ENCODE measurements at regions not wholly inside any gene's neighbourhood (a gene's known extent, or its start where the extent isn't known, plus 50 kb on each side); places are given as distances from the start of the nearest gene placed in this dataset.
A peak's percentile ranks its signal among the peaks of the same experiment; 100 is the strongest.

DNA sequence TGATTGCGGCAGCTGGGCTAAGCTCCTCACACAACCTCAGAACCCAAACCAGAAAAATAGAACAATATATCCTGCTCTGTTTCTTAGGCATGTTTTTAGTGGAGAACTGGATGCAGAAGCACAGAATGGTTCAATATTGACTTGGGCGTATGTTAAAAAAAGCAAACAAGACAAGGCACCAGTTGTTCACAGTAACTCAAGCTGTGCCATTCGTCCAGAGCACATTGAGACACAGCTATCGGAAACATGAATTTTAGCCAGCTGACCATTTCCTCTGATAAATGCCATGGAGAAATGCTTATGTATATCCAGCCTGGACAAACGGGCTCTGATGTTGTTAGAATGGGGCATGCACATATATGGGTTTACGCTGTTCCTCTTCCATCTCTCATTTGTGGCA is 129.2 kb upstream of the PDZRN3 start:
- no peak for DNase-seq (ENCODE audit: low read depth in 2 of 2)

DNA sequence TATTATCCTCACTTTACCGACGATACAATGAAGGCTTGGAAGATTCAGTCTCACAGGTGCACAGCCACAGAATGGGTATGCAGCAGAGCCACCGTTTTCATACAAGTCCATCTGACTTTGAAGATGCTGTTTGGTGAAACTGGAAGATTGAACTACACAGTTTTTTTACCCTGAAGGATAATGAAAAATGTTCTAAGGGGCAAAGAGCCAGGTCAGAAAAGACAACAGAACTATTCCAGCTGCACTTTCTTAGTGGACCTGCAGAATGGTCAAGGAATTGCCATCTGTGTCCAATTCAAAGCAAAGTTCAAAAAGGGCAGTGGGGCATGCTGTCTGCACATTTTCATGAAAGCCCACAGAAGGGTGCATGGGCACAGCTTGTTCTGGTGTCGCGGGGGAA is 127.6 kb upstream of the PDZRN3 start:
- no peak for DNase-seq (ENCODE audit: low read depth in 2 of 2)

GRCh38 chr3:73746623-73747022 is 121.9 kb upstream of the PDZRN3 start:
- DNase-seq (ENCODE audit: low read depth in 2 of 2), result no peak

DNA sequence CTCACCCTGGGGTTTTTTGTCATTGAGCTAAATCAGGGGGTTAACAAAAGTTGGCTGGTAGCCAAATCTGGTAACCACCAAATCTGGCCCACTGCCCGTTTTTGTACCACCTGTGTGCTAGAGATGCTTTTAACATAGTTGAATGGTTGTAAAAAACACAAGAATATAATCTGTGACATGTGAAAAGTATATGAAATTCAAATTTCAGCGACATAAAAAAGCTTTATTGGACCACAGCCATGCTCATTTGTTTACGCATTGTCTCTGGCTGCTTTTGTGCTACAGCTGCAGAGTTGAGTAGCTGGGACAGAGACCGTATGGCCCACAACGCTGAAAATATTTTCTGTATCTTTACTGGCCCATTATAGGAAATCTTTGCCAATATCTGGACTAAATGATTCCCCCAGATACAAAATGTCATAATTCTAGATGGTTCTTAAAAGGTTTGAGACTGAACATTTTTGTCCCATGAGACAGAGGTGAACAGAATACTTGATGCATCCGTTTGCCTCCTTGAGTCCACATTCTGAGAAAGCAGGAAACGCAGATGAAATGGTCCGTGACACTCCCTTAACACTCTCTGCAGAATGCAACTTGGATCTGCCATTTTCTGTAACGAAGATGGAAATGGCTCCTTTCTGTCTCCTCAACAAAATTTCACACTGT is 120.9 kb upstream of the PDZRN3 start:
- DNase-seq (ENCODE audit: low read depth in 2 of 2), result no peak

DNA sequence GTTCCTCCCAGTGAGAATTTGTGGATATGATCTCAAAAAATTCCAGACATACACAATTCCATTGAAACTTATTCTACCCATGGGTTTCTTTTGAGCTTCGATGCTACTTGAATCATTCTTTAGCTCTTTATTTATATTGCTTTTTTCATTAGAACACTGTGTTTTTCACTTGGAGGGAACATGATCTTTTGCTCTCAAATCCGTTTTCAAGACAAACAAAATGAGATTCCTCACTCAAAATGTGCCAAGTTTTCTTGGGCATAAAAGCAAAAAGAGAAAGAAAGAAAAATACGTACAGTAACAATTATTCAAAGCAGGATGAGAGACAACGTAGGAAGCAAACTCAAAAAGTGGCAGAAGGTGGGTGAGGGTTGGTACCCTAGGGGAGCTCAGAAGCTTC is 118.8 kb upstream of the PDZRN3 start:
- no peak for DNase-seq (ENCODE audit: low read depth in 2 of 2)

- peak; percentile 69 to 73 for DNase-seq (ENCODE audit: low read depth in 2 of 2)
Observed at GRCh38 chr3:73739791-73740453, 115.2 kb upstream of the PDZRN3 start.

DNA sequence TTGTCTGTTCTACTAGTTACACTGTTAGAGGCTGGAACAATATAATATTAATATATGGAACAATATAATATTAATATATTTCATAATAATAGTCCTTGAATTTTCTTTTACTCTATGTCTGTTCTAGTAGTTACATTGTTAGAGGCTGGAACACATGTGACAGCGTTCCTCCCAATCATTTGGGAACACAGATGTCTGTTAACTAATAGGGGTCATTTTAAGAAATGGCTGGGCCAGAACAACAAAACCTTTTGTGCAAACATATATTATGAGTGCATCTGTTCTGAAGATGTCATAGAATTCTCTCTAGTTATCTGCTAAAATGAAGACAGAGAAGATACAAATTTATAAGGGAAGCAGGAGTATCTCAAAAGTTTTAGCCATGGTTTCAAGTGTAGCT is 114.0 kb upstream of the PDZRN3 start:
- DNase-seq (ENCODE audit: low read depth in 2 of 2), result no peak

DNA sequence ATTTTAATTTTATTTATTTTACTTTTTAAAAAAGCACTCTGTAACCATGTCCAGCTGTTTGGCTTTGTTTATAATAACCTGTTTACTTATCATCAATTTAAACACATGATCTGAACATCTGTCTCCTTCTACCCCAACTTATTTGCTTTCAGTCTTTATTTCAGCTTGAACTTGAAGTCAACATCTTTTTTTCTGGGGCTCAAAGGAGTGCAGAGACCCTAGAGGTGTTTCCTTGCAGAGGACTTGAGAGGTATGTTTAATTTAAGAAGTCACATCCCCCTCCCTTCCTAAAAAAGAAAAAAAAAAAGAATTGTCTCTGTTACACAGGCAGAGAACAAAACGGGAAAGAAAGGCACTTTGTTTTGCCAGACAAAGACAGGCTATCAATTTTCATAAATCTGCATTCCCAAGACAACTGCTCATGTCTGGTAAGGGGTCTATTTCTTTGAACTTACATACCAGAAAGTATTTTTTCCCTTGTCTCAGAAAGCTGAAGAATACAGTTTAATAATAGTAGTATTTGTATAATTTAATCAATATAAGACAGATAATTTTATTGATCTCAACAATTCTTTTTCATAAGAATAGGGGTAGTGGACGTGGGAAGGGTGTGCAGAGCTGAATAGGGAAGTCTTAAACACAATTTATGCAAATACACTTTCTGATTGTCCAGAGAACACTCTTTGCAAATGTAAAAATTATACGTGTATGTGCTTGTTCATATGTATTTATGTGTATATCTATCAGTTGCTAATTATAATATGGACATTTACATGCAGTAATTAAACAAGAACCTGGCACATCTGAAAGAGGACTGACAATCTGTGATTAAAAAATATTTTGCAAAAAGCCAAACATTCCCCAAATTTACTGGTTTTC is 109.7 kb upstream of the PDZRN3 start:
- DNase-seq (ENCODE audit: low read depth in 2 of 2), result no peak

- no peak for DNase-seq (ENCODE audit: low read depth in 2 of 2)
Observed at GRCh38 chr3:73733746-73734145, 109.0 kb upstream of the PDZRN3 start.

- no peak for DNase-seq (ENCODE audit: low read depth in 2 of 2)
Observed at GRCh38 chr3:73729969-73730440, 105.3 kb upstream of the PDZRN3 start.

GRCh38 chr3:73727854-73728253 is 103.1 kb upstream of the PDZRN3 start:
- no peak for DNase-seq (ENCODE audit: low read depth in 2 of 2)

- peak; percentile 94 for DNase-seq (ENCODE audit: low read depth in 2 of 2)
Observed at GRCh38 chr3:73727117-73727821, 102.5 kb upstream of the PDZRN3 start.

DNA sequence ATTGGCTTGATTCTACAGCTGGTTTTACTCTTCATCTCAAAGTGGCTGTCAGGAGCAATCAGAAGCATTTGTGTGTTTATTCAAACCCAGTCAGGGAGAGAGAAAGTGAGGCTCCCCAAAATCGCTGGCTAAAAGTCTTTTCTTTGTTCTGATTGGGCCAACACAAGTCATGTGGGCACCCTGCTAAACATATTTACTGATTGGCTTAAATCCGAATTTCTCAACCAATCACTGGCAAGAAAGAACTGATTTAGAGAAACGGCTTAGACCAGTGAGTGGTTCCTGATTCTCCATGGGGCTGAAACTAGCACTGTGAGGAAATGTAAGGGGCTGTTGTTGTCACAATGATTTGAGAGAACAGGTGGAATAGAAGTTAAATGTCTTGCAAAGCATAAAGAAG is 98.9 kb upstream of the PDZRN3 start:
- DNase-seq (ENCODE audit: low read depth in 2 of 2), result no peak

DNA sequence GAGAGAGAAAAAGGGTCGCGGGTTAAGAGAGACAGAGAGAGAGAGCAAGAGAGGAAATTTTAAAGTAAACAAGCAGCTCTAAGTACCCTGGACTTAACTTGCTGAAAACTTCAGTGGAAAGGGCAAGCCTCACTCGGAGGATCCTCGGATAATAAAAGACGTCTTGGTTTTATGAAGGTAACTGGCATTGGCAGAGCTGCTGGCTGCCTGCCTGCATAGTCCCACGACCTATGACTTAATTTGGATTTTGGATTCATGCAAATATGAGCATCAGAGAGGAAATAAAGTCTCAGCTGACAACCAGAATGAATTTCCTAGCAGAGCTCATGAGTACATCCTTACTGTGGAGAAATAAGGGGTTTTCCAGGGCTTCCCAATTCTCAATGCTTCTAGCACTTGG is 95.1 kb upstream of the PDZRN3 start:
- no peak for DNase-seq (ENCODE audit: low read depth in 2 of 2)

DNA sequence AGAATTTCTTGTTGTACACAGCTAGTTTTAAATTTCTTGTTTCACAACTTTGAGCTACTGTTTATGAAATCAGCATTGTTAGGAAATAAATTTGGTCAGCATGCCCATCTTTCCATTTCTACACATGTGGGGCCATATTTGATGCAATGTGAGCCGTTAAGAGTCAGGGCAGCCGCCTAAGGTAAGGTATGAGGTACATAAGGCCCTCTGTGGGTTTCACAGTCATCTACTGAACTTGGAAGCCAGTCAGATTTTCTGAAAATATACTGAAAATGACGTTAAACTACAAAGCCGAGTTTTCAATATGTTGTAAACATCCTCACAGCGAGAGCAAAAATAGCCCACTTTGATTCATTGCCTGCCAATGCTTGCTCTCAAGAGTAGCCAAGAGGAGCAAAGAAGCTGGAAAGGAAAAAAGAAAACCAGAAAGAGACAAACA is 94.7 kb upstream of the PDZRN3 start:
- peak; percentile 72 for DNase-seq (ENCODE audit: low read depth in 2 of 2)

- no peak for DNase-seq (ENCODE audit: low read depth in 2 of 2)
Observed at GRCh38 chr3:73718326-73719110, 93.8 kb upstream of the PDZRN3 start.

GRCh38 chr3:73716418-73716817 is 91.7 kb upstream of the PDZRN3 start:
- no peak for DNase-seq (ENCODE audit: low read depth in 2 of 2)

GRCh38 chr3:73710340-73710739 is 85.6 kb upstream of the PDZRN3 start:
- no peak for DNase-seq (ENCODE audit: low read depth in 2 of 2)

DNA sequence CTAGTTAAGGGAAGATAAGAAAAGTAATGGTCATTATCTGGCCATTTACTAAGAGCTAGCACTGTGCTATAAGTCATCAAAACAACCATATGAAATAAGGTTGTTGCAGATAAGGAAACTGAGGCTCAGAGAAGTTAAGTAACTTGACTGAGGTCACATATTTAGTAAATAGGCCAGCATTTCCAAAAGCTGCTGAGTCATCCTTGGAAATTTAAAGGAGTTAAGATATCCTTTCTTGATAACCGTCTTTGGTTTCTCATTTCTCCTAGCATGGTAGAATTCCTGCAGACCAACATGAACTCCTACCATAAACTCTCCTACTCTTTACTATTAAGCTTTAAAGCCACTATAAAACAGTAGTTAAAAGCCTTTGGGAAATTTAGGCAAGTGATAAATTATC is 85.0 kb upstream of the PDZRN3 start:
- no peak for DNase-seq (ENCODE audit: low read depth in 2 of 2)

DNA sequence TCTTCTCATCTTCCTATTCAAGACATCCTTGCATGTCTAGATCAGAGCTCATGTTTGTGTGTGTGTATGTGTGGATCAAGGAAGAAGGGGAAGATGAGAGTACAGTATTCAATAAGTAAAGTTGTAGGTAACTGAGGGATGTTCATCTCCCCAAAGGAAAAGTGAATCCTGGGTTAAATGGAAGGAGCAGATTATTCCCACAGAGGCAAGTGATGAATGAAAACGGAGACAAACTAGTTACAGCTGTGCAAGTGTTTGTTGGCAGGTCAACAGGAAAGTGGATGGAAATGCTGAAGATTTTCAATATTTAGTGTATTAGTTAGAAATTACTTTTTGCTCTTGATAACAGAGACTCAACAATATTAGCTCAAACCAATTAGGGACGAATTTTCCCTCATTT is 84.2 kb upstream of the PDZRN3 start:
- DNase-seq (ENCODE audit: low read depth in 2 of 2), result no peak

DNA sequence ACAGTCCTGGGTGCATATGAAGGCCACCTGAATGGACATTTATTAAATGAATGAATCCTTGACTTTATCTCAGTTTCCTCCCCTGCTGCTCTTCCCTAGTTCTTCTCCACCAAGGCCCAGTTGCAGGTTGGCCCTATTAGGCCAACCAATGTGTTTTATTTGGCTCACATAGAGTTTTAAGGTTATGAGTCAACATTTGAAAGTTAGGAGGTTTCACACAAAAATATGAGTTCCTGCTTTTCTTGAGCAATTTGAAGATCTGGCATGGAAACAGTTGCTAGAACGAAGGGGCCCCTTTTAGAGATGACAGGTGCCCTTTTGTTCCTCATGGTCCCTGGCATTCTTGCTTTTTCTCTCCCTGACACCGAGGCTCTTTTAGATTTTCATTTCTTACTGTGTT is 83.0 kb upstream of the PDZRN3 start:
- DNase-seq (ENCODE audit: low read depth in 2 of 2), result no peak
